ENCODE measurements at regions not wholly inside any gene's neighbourhood (a gene's known extent, or its start where the extent isn't known, plus 50 kb on each side); places are given as distances from the start of the nearest gene placed in this dataset.

- TF ChIP-seq RAD21 (IDR thresholded peaks at IDR 0.05) (no peak), CTCF (IDR thresholded peaks at IDR 0.05; ENCODE audit: low read depth, low read length, missing input control) (no peak), REST (IDR thresholded peaks at IDR 0.05) (no peak), GABPA (IDR thresholded peaks at IDR 0.05 in 1 of 2, conservative IDR thresholded peaks at IDR 0.05 in 1 of 2) (no peak), MAX (IDR thresholded peaks at IDR 0.05) (no peak), RXRA (IDR thresholded peaks at IDR 0.05) (no peak), ATF3 (IDR thresholded peaks at IDR 0.05) (no peak)
Measured at GRCh38 chr2:151153601-151154000, 108.1 kb downstream of the RBM43 start.

Measured in liver (tissue), 3 donors.